Astrocyte of the cerebellum (primary cell): ENCODE measurements at regions not wholly inside any gene's neighbourhood (a gene's known extent, or its start where the extent isn't known, plus 50 kb on each side); places are given as distances from the start of the nearest gene placed in this dataset.
"Not testable (repeated sequence)": the region's sequence is repeated elsewhere in the genome, so short reads cannot be mapped to it uniquely, and the experiment has no call there.

Source experiments
- DNase-seq: peaks from one replicate; pipeline ENCODE4 v3.0.0-alpha.2; 2011; ENCODE audit warnings: low read depth
- H3K4me3 ChIP-seq: 2 replicates; pipeline ENCODE4 v1.5.1; 2011; ENCODE audit warnings: mild to moderate bottlenecking, low read depth, low read length, moderate library complexity
- CTCF ChIP-seq: IDR thresholded peaks from 2 replicates; pipeline ENCODE4 v1.5.1; 2012; ENCODE audit warnings: low read length, low read depth, moderate library complexity, mild to moderate bottlenecking; ENCODE audit errors: missing control alignments
- in situ Hi-C: cut with HindIII; loops from 2 replicates; pipeline ENCODE4 v1.10.0; 2017; ENCODE audit warnings: low sequenced_read_pairs

- in situ Hi-C loops, result loop anchor here (25.0 kb wide), 1 partner anchor 123 kb away; no protein-coding TSS in a partner anchor
- no peak for DNase-seq
- H3K4me3 ChIP-seq, result no peak overlapping the region
- no peak for TF ChIP-seq CTCF
Observed at GRCh38 chr6:56835612-56836011, 119.3 kb upstream of the BEND6 start.

- in situ Hi-C loops, result loop anchor here (25.0 kb wide), 1 partner anchor 122 kb away; no protein-coding TSS in a partner anchor
- DNase-seq, result no peak
- H3K4me3 ChIP-seq, result no peak overlapping the region
- no peak for TF ChIP-seq CTCF
Observed at GRCh38 chr6:56833873-56834272, 121.0 kb upstream of the BEND6 start.

- no peak for DNase-seq
- no peak overlapping the region for H3K4me3 ChIP-seq
- TF ChIP-seq CTCF, result no peak
- in situ Hi-C loops, result loop anchor here (25.0 kb wide), 1 partner anchor 121 kb away; no protein-coding TSS in a partner anchor
Observed at GRCh38 chr6:56833127-56833791, 121.6 kb upstream of the BEND6 start.

GRCh38 chr6:56832225-56832624 is 122.7 kb upstream of the BEND6 start:
- no peak for DNase-seq
- in situ Hi-C loops, result loop anchor here (25.0 kb wide), 1 partner anchor 120 kb away; no protein-coding TSS in a partner anchor
- H3K4me3 ChIP-seq, result no peak overlapping the region
- TF ChIP-seq CTCF, result no peak

GRCh38 chr6:56831334-56831733 is 123.6 kb upstream of the BEND6 start:
- in situ Hi-C loops, result loop anchor here (25.0 kb wide), 1 partner anchor 119 kb away; no protein-coding TSS in a partner anchor
- no peak for DNase-seq
- no peak overlapping the region for H3K4me3 ChIP-seq
- no peak for TF ChIP-seq CTCF

- TF ChIP-seq CTCF, result no peak
- DNase-seq, result no peak
- H3K4me3 ChIP-seq, result no peak overlapping the region
- in situ Hi-C loops, result loop anchor here (25.0 kb wide), 1 partner anchor 116 kb away; no protein-coding TSS in a partner anchor
Observed at GRCh38 chr6:56827908-56828649, 126.8 kb upstream of the BEND6 start.

GRCh38 chr6:56824431-56824830 is 130.5 kb upstream of the BEND6 start:
- in situ Hi-C loops, result not testable (repeated sequence)

More at GRCh38 chr6:56824431-56824830, 130.5 kb upstream of the BEND6 start:
- not testable (repeated sequence) for H3K4me3 ChIP-seq, DNase-seq
